ENCODE measurements at regions not wholly inside any gene's neighbourhood (a gene's known extent, or its start where the extent isn't known, plus 50 kb on each side); places are given as distances from the start of the nearest gene placed in this dataset.

GRCh38 chr10:55280696-55281095, 479.7 kb upstream of the PCDH15 start:
- TF ChIP-seq EZH2phosphoT487 (IDR thresholded peaks at IDR 0.05; ENCODE audit: low read length) = no peak
- no peak for TF ChIP-seq CTCF (IDR thresholded peaks at IDR 0.05; ENCODE audit: low read length)
- TF ChIP-seq EZH2 (optimal IDR thresholded peaks at IDR 0.05; ENCODE audit: low read depth, low read length) = no peak
